ENCODE measurements at regions not wholly inside any gene's neighbourhood (a gene's known extent, or its start where the extent isn't known, plus 50 kb on each side); places are given as distances from the start of the nearest gene placed in this dataset.

GRCh38 chr1:162966613-162967012 lies 102.5 kb upstream of the RGS4 start:
- peak; percentile 50 for DNase-seq

- DNase-seq, result no peak
Measured at GRCh38 chr1:162964901-162965300, 103.9 kb upstream of the CCDC190 start.

- DNase-seq, result no peak
Measured at GRCh38 chr1:162956922-162957321, 95.9 kb upstream of the CCDC190 start.

- DNase-seq, result no peak
Measured at GRCh38 chr1:162954824-162955223, 93.8 kb upstream of the CCDC190 start.

- no peak for DNase-seq
Measured at GRCh38 chr1:162952956-162953355, 92.0 kb upstream of the CCDC190 start.

- no peak for DNase-seq
Measured at GRCh38 chr1:162951553-162952315, 90.8 kb upstream of the CCDC190 start.

GRCh38 chr1:162950187-162950586 lies 89.2 kb upstream of the CCDC190 start:
- DNase-seq, result no peak

GRCh38 chr1:162946701-162947100 lies 85.7 kb upstream of the CCDC190 start:
- DNase-seq, result no peak

GRCh38 chr1:162944974-162945674 lies 84.1 kb upstream of the CCDC190 start:
- no peak for DNase-seq

- DNase-seq, result no peak
Measured at GRCh38 chr1:162943622-162944021, 82.6 kb upstream of the CCDC190 start.

- DNase-seq, result no peak
Measured at GRCh38 chr1:162942916-162943559, 82.1 kb upstream of the CCDC190 start.

- DNase-seq, result no peak
Measured at GRCh38 chr1:162941024-162941423, 80.0 kb upstream of the CCDC190 start.

- DNase-seq, result no peak
Measured at GRCh38 chr1:162939035-162939434, 78.1 kb upstream of the CCDC190 start.

- DNase-seq, result no peak
Measured at GRCh38 chr1:162937716-162938395, 76.9 kb upstream of the CCDC190 start.

GRCh38 chr1:162930976-162931560 lies 70.1 kb upstream of the CCDC190 start:
- DNase-seq, result peak; percentile 5

- peak; percentile 12 for DNase-seq
Measured at GRCh38 chr1:162930532-162930931, 69.6 kb upstream of the CCDC190 start.

GRCh38 chr1:162929177-162929576 lies 68.2 kb upstream of the CCDC190 start:
- DNase-seq, result no peak

GRCh38 chr1:162928141-162928540 lies 67.2 kb upstream of the CCDC190 start:
- DNase-seq, result no peak

- DNase-seq, result no peak
Measured at GRCh38 chr1:162927421-162927820, 66.4 kb upstream of the CCDC190 start.

GRCh38 chr1:162926906-162927305 lies 65.9 kb upstream of the CCDC190 start:
- no peak for DNase-seq

GRCh38 chr1:162924179-162924578 lies 63.2 kb upstream of the CCDC190 start:
- DNase-seq, result no peak

- no peak for DNase-seq
Measured at GRCh38 chr1:162922201-162922600, 61.2 kb upstream of the CCDC190 start.
